Lower lobe of right lung (tissue), 2 donors: ENCODE measurements at regions not wholly inside any gene's neighbourhood (a gene's known extent, or its start where the extent isn't known, plus 50 kb on each side); places are given as distances from the start of the nearest gene placed in this dataset.

Source experiments
- ATAC-seq, 2 donors: fragments of 200-7000 bp; cut with Tn5 transposase; one replicate each; pipeline ENCODE4 v1.9.1; 2020 to 2022; ENCODE audit warnings: mild to moderate bottlenecking in 2 of 2, moderate library complexity in 2 of 2
- DNase-seq: peaks from one replicate; pipeline ENCODE4 v3.0.0-alpha.2; 2020
- H3K27ac ChIP-seq: fragments of 200-600 bp; one replicate; pipeline ENCODE4 v1.8.0; 2022
- H3K27me3 ChIP-seq: fragments of 200-600 bp; one replicate; pipeline ENCODE4 v1.8.0; 2022; ENCODE audit warnings: low read depth
- H3K36me3 ChIP-seq: fragments of 200-600 bp; one replicate; pipeline ENCODE4 v1.8.0; 2022; ENCODE audit warnings: mild to moderate bottlenecking
- H3K4me1 ChIP-seq: fragments of 200-600 bp; one replicate; pipeline ENCODE4 v1.8.0; 2022
- H3K4me3 ChIP-seq: fragments of 200-600 bp; one replicate; pipeline ENCODE4 v1.8.0; 2022; ENCODE audit warnings: mild to moderate bottlenecking
- H3K9me3 ChIP-seq: fragments of 200-600 bp; one replicate; pipeline ENCODE4 v1.8.0; 2022
- CTCF ChIP-seq: fragments of 200-600 bp; IDR thresholded peaks from one replicate; pipeline ENCODE4 v1.8.0; 2022; ENCODE audit warnings: antibody characterized with exemption, mild to moderate bottlenecking
- intact Hi-C: fragments of 100-400 bp; cut with DNase I; formaldehyde crosslinking; loops from one replicate; pipeline ENCODE4 v1.11.0; 2022
- donor health status: DM: no; HTN: yes; CAD: no; lungs with severe emphysema.

GRCh38 chr6:50927800-50928199 lies 109.1 kb downstream of the TFAP2B start:
- Histone ChIP-seq H3K27me3 (no peaks in the 10 kb centered on the region), H3K27ac (no peak overlapping the region), H3K9me3 (peaks cover 3% of the 10 kb centered on the region), H3K36me3 (no peaks in the 10 kb centered on the region), H3K4me3 (no peak overlapping the region), H3K4me1 (no peaks in the 10 kb centered on the region)
- intact Hi-C loops = no loop called here
- ATAC-seq (no peak), DNase-seq (no peak)
- TF ChIP-seq CTCF = no peak

GRCh38 chr6:50929323-50929722 lies 110.7 kb downstream of the TFAP2B start:
- no peak overlapping the region for H3K27ac ChIP-seq
- ATAC-seq (no peak), DNase-seq (no peak)
- intact Hi-C loops = no loop called here
- no peak for TF ChIP-seq CTCF
- no peaks in the 10 kb centered on the region for H3K36me3 ChIP-seq
- H3K4me1 ChIP-seq = no peaks in the 10 kb centered on the region
- H3K9me3 ChIP-seq = no peaks in the 10 kb centered on the region
- no peaks in the 10 kb centered on the region for H3K27me3 ChIP-seq
- H3K4me3 ChIP-seq = no peak overlapping the region

GRCh38 chr6:50935442-50935841 lies 116.8 kb downstream of the TFAP2B start:
- no peak for ATAC-seq
- H3K27ac ChIP-seq = no peak overlapping the region
- no peaks in the 10 kb centered on the region for H3K27me3 ChIP-seq
- DNase-seq = no peak
- H3K4me3 ChIP-seq = no peak overlapping the region
- H3K9me3 ChIP-seq = no peaks in the 10 kb centered on the region
- H3K36me3 ChIP-seq = no peaks in the 10 kb centered on the region
- intact Hi-C loops = no loop called here
- TF ChIP-seq CTCF = no peak
- H3K4me1 ChIP-seq = no peaks in the 10 kb centered on the region

GRCh38 chr6:50936277-50936681 lies 117.6 kb downstream of the TFAP2B start:
- Histone ChIP-seq H3K4me3 (no peak overlapping the region), H3K27me3 (no peaks in the 10 kb centered on the region), H3K36me3 (no peaks in the 10 kb centered on the region), H3K9me3 (no peaks in the 10 kb centered on the region), H3K4me1 (no peaks in the 10 kb centered on the region), H3K27ac (no peak overlapping the region)
- ATAC-seq (no peak), DNase-seq (no peak)
- TF ChIP-seq CTCF = no peak
- intact Hi-C loops = no loop called here

- DNase-seq (no peak), ATAC-seq (no peak)
- intact Hi-C loops = no loop called here
Observed at GRCh38 chr6:50939931-50940330, 121.3 kb downstream of the TFAP2B start.

More at GRCh38 chr6:50939931-50940330, 121.3 kb downstream of the TFAP2B start:
- no peak overlapping the region for H3K27ac ChIP-seq
- no peaks in the 10 kb centered on the region for H3K36me3 ChIP-seq
- TF ChIP-seq CTCF = no peak
- no peaks in the 10 kb centered on the region for H3K9me3 ChIP-seq
- H3K4me1 ChIP-seq = no peaks in the 10 kb centered on the region
- no peaks in the 10 kb centered on the region for H3K27me3 ChIP-seq
- no peak overlapping the region for H3K4me3 ChIP-seq
